GM19193 (cell line): ENCODE measurements at regions not wholly inside any gene's neighbourhood (a gene's known extent, or its start where the extent isn't known, plus 50 kb on each side); places are given as distances from the start of the nearest gene placed in this dataset.

Experiments
- POLR2A ChIP-seq: IDR thresholded peaks from 4 replicates; pipeline ENCODE4 v1.6.1; 2011; ENCODE audit not compliant: insufficient read depth, insufficient read length; ENCODE audit errors: extremely low read depth

- TF ChIP-seq POLR2A: no peak
These were observed 124.3 kb upstream of the EGLN3 start for GRCh38 chr14:34075042-34075744.

GRCh38 chr14:34072921-34073320 lies 122.0 kb upstream of the EGLN3 start:
- no peak for TF ChIP-seq POLR2A

- TF ChIP-seq POLR2A: no peak
These were observed 121.5 kb upstream of the EGLN3 start for GRCh38 chr14:34072401-34072800.

- TF ChIP-seq POLR2A: no peak
These were observed 120.1 kb upstream of the EGLN3 start for GRCh38 chr14:34070917-34071407.

GRCh38 chr14:34069854-34070582 lies 119.1 kb upstream of the EGLN3 start:
- no peak for TF ChIP-seq POLR2A

- TF ChIP-seq POLR2A: no peak
These were observed 116.7 kb upstream of the EGLN3 start for GRCh38 chr14:34067587-34067986.

GRCh38 chr14:34065690-34066391 lies 115.0 kb upstream of the EGLN3 start:
- no peak for TF ChIP-seq POLR2A

GRCh38 chr14:34065236-34065635 lies 114.4 kb upstream of the EGLN3 start:
- TF ChIP-seq POLR2A: no peak

GRCh38 chr14:34064349-34064748 lies 113.5 kb upstream of the EGLN3 start:
- no peak for TF ChIP-seq POLR2A

GRCh38 chr14:34063470-34064164 lies 112.7 kb upstream of the EGLN3 start:
- no peak for TF ChIP-seq POLR2A

- TF ChIP-seq POLR2A: no peak
These were observed 112.2 kb upstream of the EGLN3 start for GRCh38 chr14:34063042-34063441.

GRCh38 chr14:34062353-34062973 lies 111.6 kb upstream of the EGLN3 start:
- no peak for TF ChIP-seq POLR2A

- no peak for TF ChIP-seq POLR2A
These were observed 109.8 kb upstream of the EGLN3 start for GRCh38 chr14:34060651-34060999.

- TF ChIP-seq POLR2A: peak; percentile 71
These were observed 109.2 kb upstream of the EGLN3 start for GRCh38 chr14:34059925-34060650.
